ENCODE measurements at regions not wholly inside any gene's neighbourhood (a gene's known extent, or its start where the extent isn't known, plus 50 kb on each side); places are given as distances from the start of the nearest gene placed in this dataset.
"Not testable (repeated sequence)": the region's sequence is repeated elsewhere in the genome, so short reads cannot be mapped to it uniquely, and the experiment has no call there.

- DNase-seq (ENCODE audit: low read depth, low spot score), result no peak
Measured at GRCh38 chr3:194189243-194189791, 53.4 kb downstream of the HES1 start.

- DNase-seq (ENCODE audit: low read depth, low spot score), result not testable (repeated sequence)
Measured at GRCh38 chr3:194191850-194192249, 55.9 kb downstream of the HES1 start.

- DNase-seq (ENCODE audit: low read depth, low spot score), result no peak
Measured at GRCh38 chr3:194194051-194194756, 58.3 kb downstream of the HES1 start.

GRCh38 chr3:194194757-194195085, 58.8 kb downstream of the HES1 start:
- DNase-seq (ENCODE audit: low read depth, low spot score), result no peak

GRCh38 chr3:194195611-194196010, 59.7 kb downstream of the HES1 start:
- no peak for DNase-seq (ENCODE audit: low read depth, low spot score)

- no peak for DNase-seq (ENCODE audit: low read depth, low spot score)
Measured at GRCh38 chr3:194196876-194197275, 60.9 kb downstream of the HES1 start.

- no peak for DNase-seq (ENCODE audit: low read depth, low spot score)
Measured at GRCh38 chr3:194197396-194197960, 61.5 kb downstream of the HES1 start.

- no peak for DNase-seq (ENCODE audit: low read depth, low spot score)
Measured at GRCh38 chr3:194197981-194198695, 62.2 kb downstream of the HES1 start.

- DNase-seq (ENCODE audit: low read depth, low spot score), result no peak
Measured at GRCh38 chr3:194198938-194199337, 63.0 kb downstream of the HES1 start.

- DNase-seq (ENCODE audit: low read depth, low spot score), result no peak
Measured at GRCh38 chr3:194200422-194201081, 64.6 kb downstream of the HES1 start.

GRCh38 chr3:194201953-194202666, 66.2 kb downstream of the HES1 start:
- DNase-seq (ENCODE audit: low read depth, low spot score), result no peak

- no peak for DNase-seq (ENCODE audit: low read depth, low spot score)
Measured at GRCh38 chr3:194203482-194204041, 67.6 kb downstream of the HES1 start.

GRCh38 chr3:194204042-194204987, 68.4 kb downstream of the HES1 start:
- peak; percentile 56 for DNase-seq (ENCODE audit: low read depth, low spot score)

- DNase-seq (ENCODE audit: low read depth, low spot score), result no peak
Measured at GRCh38 chr3:194205675-194206133, 69.8 kb downstream of the HES1 start.

- no peak for DNase-seq (ENCODE audit: low read depth, low spot score)
Measured at GRCh38 chr3:194206320-194206719, 70.4 kb downstream of the HES1 start.

GRCh38 chr3:194208709-194209108, 72.8 kb downstream of the HES1 start:
- no peak for DNase-seq (ENCODE audit: low read depth, low spot score)

- peak; percentile 66 for DNase-seq (ENCODE audit: low read depth, low spot score)
Measured at GRCh38 chr3:194212161-194212844, 76.4 kb downstream of the HES1 start.

- DNase-seq (ENCODE audit: low read depth, low spot score), result peak; percentile 98
Measured at GRCh38 chr3:194212845-194213331, 76.9 kb downstream of the HES1 start.

GRCh38 chr3:194215392-194215791, 79.4 kb downstream of the HES1 start:
- DNase-seq (ENCODE audit: low read depth, low spot score), result no peak
